Epithelial cell of proximal tubule (primary cell): ENCODE measurements at regions not wholly inside any gene's neighbourhood (a gene's known extent, or its start where the extent isn't known, plus 50 kb on each side); places are given as distances from the start of the nearest gene placed in this dataset.
A peak's percentile ranks its signal among the peaks of the same experiment; 100 is the strongest.

ENCODE experiments used
- DNase-seq: peaks from one replicate; pipeline ENCODE4 v3.0.0-alpha.2; 2011; ENCODE audit warnings: low read depth
- H3K4me3 ChIP-seq: 2 replicates; pipeline ENCODE4 v1.5.1; 2011; ENCODE audit warnings: low read depth, mild to moderate bottlenecking, low read length
- CTCF ChIP-seq: conservative IDR thresholded peaks from 2 replicates; pipeline ENCODE4 v1.5.1; 2012; ENCODE audit warnings: low read depth, mild to moderate bottlenecking, low read length

GRCh38 chr5:168215646-168216045, 75.8 kb upstream of the WWC1 start:
- H3K4me3 ChIP-seq = no peak overlapping the region
- DNase-seq = no peak
- no peak for TF ChIP-seq CTCF

- TF ChIP-seq CTCF = no peak
- no peak overlapping the region for H3K4me3 ChIP-seq
- DNase-seq = no peak
These were observed 74.5 kb upstream of the WWC1 start for GRCh38 chr5:168216989-168217388.

- no peak overlapping the region for H3K4me3 ChIP-seq
- DNase-seq = no peak
- TF ChIP-seq CTCF = no peak
These were observed 73.9 kb upstream of the WWC1 start for GRCh38 chr5:168217497-168217896.

- no peak for TF ChIP-seq CTCF
- no peak for DNase-seq
- H3K4me3 ChIP-seq = no peak overlapping the region
These were observed 72.7 kb upstream of the WWC1 start for GRCh38 chr5:168218746-168219145.

- peak overlapping the region; percentile 16 for H3K4me3 ChIP-seq
- peak; percentile 41 for DNase-seq
- peak; percentile 90 for TF ChIP-seq CTCF
These were observed 71.7 kb upstream of the WWC1 start for GRCh38 chr5:168219515-168220410.

- no peak overlapping the region for H3K4me3 ChIP-seq
- no peak for DNase-seq
- TF ChIP-seq CTCF = no peak
These were observed 67.4 kb upstream of the WWC1 start for GRCh38 chr5:168224085-168224484.

- DNase-seq = no peak
- no peak overlapping the region for H3K4me3 ChIP-seq
- TF ChIP-seq CTCF = no peak
These were observed 65.4 kb upstream of the WWC1 start for GRCh38 chr5:168226012-168226411.
